Dermis blood vessel endothelial cell (primary cell): ENCODE measurements at regions not wholly inside any gene's neighbourhood (a gene's known extent, or its start where the extent isn't known, plus 50 kb on each side); places are given as distances from the start of the nearest gene placed in this dataset.

Experiments
- DNase-seq: peaks from one replicate; pipeline ENCODE4 v3.0.0; 2010

- no peak for DNase-seq
Measured at GRCh38 chr12:22740656-22741355, 115.8 kb downstream of the ETNK1 start.

DNA sequence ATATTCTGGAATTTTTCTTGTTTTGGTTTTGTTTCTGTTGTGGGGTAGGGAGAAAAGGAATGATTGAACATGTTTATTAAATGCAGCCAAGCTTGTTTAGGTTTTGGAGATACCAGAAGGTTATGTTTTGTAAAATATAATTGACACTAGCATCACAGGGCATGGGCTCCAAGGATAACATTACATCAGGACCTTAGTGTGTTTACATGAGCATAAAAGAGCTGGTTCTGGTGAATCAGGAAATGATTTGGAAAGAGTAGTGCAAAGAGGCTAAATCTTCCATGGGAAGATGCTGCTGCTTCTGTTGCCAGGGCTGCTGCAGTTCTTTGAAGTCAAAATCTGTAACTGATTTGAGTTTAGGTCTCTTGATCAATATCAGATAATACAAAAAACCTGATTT is 118.7 kb downstream of the ETNK1 start:
- DNase-seq = no peak

DNA sequence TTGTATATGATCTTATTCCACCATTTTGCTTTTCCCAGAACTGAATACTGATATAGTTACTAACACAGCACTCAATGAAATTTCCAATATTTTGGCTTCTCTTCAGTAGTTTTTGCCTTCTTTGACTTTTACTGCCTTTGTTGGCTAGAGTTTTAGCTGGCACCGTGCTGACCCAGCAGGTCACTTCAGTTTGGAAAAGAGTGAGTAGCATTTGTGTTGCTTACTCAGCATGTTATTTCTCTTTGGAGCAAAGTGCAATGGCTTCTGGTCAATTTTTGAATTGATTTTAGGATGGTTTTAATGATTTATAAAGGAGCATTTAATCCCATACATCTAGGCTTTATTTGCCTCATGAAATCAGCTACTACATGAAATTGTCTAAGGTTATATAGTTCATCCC is 119.2 kb downstream of the ETNK1 start:
- no peak for DNase-seq

- no peak for DNase-seq
Measured at GRCh38 chr12:22746720-22747119, 121.7 kb downstream of the ETNK1 start.

DNA sequence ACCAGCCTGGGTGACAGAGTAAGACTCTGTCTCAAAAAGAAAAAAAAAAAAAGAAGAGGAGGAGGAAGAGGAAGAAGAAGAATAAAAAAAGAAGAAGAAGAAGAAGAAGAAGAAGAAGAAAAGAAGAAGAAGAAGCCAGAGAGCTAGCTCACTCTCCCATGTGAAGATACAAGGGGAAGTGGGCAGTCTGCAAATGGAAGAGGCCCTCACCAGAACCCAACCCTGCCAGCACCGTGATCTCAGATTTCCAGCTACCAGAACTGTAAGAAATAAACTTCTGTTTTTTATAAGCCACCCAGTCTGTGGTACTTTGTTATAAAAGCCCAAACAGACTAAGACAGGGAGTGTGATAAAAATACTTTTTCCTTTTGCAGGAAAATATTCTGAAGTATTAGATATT is 130.7 kb downstream of the ETNK1 start:
- no peak for DNase-seq

DNA sequence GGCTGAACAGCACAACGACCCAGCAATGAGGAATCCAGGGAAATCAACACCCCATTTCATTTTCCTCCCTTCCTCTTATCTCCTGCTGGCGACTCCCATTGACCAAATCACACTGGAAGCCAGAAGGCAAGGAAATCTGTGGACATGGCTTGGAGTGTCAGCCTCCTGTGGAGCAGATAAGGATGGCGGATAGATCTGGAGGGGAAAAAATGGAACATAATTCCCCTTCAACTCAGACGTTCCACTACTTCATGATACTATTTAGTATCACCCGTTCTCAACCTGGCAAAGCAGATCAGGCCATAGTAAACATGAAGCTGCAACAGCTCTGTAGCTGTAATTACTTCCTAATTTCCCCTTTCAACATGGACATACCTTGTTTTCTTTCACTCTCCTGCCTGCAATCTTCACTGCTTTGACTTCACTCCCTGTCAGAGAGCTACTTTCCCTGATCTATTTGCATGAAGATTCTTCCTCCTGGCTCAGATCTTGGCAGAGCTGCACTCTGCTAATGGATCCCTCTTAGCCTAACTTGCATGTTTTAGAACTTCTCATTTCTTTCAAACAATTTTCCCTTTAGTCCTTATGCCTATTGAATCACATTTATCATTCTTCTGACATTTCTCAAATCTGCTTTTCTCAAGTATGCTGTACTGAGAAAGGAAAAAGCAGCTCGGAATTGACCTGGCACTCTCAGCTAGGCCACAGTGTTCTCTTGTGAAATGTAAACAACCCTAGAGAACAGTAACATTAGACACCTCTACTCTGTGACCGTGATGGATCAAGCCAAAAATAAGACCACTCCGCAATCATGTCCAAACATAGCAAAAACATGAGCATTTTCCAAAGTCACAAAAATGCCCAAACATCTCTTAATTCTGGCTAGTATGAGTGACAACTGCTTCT is 135.1 kb downstream of the ETNK1 start:
- DNase-seq = no peak

- no peak for DNase-seq
Measured at GRCh38 chr12:22765421-22766130, 140.6 kb downstream of the ETNK1 start.

- no peak for DNase-seq
Measured at GRCh38 chr12:22766911-22767420, 142.0 kb downstream of the ETNK1 start.

DNA sequence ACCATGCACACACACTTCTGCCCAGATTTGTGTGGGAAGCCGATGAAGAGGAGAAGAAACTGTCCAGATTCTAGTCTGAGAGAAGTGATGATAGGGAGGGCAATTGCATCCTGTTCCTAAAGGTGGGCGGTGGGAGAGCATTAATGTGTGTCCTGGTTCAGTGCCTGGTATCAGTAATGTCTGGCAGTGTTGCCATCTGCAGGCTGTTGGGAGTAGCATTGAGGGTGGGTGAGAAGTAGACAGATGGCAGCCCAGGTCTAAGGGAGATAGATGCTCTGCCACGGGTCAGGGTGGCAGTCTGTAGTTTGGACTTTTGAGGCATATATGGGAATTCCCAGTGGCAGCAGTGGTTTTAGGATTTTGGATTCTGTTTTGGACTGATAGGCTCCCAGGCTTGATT is 156.4 kb downstream of the ETNK1 start:
- DNase-seq = no peak

- no peak for DNase-seq
Measured at GRCh38 chr12:22787557-22787956, 162.6 kb downstream of the ETNK1 start.

DNA sequence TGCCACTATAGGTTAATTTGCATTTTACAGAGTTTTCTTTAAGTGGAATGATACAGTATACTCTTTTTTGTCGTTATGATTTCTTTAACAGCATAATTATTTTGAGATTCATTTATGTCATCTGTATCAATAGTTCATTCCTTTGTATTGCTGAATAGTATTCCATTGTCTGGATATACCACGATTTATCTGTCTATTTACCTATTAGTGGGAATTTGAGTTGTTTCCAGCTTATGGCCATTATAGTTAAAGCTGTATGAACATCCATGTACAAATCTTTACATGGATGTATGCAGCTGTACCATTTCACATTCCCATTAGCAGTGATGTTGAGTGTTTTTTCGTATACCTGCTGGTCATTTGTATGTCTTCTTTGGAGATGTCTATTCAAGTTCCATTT is 163.9 kb downstream of the ETNK1 start:
- no peak for DNase-seq

DNA sequence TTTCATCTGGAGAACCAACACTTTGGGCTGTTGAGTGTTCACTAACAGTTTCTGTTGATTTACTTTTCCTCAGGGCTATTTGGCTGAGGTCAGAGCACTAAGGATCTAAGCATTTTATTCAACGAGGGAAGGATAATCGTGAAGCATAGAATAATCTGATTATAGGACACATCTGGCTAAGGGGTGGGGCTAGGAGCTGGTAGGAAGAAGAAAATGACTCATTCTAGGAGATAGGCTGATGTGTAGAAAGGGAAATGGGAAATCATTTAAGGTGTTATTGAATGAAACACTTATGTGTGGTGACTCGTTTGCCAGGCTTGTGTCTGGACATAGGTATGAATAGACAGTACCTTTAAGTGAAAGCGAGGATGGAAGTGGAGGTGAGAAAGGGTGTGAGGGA is 167.2 kb downstream of the ETNK1 start:
- DNase-seq = no peak

DNA sequence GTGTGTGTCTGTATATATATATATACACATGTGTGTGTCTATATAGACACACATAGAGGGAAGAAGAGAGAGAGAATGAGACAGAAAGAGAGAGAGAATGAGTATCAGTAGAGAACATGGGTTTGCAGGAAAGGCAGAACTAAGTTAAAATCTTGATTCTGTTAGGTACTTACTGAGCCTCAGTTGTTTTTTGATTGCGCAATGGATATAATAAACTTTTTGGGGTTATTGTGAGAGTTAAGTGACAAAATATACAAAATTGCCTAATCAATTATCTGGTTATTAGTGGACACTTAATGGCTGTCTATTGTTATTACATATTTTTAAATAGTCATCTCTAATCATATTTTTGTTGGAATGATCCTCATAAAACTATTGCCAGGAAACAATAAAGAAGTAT is 169.0 kb downstream of the ETNK1 start:
- DNase-seq = no peak

GRCh38 chr12:22796941-22797630 is 172.1 kb downstream of the ETNK1 start:
- DNase-seq = no peak

DNA sequence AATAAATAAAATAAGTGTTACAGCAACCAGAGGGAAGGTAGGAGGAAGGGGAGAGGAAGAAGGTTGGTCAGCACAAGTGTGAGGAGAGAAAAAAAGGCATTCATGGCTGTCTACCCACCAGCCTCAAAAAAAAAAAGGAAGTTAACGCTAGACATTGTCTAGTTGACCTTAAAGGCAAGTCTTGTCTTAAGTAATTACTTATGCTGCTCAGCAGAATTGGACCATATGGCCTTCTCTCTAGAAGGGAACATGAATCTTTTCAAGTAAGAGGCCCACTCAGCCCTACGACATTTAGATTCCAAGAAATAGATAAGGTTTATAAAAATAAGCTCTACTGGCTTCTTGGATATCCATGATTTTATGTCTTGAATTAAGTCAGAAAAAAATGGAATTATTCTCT is 172.7 kb downstream of the ETNK1 start:
- DNase-seq = no peak

DNA sequence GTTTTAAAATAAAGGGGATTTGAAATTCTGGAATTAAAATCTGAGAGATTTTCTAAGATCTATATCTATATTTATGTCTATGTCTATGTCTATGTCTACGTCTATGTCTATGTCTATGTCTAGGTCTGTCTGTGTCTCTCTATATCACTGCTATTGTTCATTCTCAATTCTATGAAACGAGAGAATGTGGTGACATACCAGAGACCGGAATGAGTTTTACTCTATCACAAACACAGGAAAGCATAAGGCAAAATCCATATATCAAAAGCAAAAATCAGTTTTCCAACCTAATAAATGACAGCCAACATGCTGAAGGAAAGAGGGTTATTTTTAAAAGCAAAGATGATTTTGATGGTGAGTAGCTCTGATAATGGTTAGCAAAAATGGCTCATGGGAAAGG is 173.1 kb downstream of the ETNK1 start:
- no peak for DNase-seq

DNA sequence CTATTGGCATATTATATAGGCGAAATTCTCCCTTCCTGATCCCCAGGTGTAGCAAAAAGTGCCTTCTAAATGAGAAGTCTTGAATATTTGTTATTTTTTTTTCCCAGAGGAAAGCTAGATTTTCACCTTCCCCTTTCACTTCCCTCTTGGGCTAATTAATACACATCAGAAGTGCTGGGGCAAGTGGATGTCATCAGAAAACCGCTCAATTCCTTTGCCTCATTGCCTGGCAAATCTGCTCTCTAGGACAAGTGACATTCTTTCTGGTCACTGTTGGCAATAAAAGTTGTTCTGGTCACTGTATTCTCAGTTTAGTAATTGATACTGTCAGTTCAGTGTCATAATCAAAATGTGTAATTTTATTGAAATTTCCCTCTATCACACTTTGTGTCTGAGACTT is 174.5 kb downstream of the ETNK1 start:
- DNase-seq = no peak

- no peak for DNase-seq
Measured at GRCh38 chr12:22800332-22800731, 175.4 kb downstream of the ETNK1 start.

DNA sequence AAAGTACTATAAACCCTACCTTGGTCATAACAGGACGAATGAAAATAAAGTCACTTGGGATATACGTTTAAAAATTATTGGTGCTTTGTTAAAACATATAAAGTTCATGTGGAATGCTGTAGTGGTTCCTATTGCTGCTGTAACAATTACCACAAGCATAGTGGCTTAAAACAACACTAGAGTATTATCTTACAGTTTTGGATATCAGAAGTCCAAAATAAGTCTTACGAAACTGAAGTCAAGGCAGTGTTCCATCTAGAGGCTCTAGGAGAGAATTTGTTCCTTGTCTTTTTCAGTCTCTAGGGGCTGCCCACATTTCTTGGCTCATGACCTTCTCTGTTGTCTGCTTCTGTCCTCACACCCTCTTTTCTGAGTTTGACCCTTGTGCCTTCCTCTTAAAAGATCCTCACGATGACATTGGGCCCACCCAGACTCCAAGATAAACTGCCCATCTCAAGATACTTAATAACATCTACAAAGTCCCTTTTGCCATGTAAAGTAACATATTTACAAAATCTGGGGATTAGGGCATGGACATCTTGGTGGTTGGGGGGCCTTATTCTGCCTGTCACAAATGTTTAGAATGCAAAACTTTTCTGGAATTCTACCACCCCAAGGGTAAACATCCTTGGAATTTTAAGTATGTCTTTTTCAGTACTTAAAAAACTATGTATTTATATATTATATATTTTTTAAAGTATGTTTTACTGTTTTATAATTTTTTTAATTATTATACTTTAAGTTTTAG is 178.1 kb downstream of the ETNK1 start:
- DNase-seq = no peak

DNA sequence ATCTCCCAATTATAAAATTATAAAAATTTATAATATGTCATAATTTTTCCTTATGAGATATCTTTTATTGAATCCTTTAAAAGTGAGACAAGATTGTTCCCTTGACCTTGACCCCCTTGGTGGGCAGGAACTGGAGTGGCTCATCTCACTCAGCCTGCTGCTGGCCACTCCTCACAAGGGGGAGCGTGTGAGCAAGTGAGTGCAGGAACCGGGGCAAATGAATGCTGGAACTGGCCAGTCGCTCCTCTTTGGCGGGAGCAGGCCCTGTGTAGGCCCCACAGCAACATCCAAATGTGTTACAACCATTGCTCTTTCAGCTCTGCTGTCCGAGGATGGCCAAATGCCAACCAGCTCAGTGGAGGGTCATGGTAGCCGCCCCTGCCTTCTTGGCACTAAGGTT is 178.8 kb downstream of the ETNK1 start:
- DNase-seq = no peak

DNA sequence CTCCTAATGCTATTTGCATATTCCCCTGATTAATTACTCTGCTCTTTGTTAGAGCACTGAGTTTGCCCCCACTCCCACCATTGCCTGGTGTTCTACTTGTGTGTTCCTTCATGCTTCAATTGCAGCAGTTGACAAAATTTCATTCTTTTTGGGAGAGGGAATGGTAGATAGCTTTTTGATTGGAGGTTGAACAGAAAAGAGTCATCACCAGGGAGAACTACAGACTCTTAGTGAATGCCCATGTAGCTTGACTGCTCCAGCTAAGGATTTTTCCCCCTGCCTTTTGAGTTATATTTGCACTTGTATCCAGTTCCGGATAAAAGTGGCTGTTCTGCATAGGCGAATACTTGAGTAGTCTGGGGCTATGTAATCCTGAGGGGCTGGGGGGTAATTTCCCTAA is 183.9 kb downstream of the ETNK1 start:
- no peak for DNase-seq

- no peak for DNase-seq
Measured at GRCh38 chr12:22810036-22810435, 185.1 kb downstream of the ETNK1 start.
